BLaER1 (cell line): ENCODE measurements at regions not wholly inside any gene's neighbourhood (a gene's known extent, or its start where the extent isn't known, plus 50 kb on each side); places are given as distances from the start of the nearest gene placed in this dataset.

Experiments
- H3K27ac ChIP-seq: shearing (Covaris generic); formaldehyde crosslinking; 2 replicates; pipeline ENCODE4 v1.8.1; 2022
- H3K27me3 ChIP-seq: shearing (Covaris generic); formaldehyde crosslinking; 2 replicates; pipeline ENCODE4 v1.8.1; 2022
- H3K36me3 ChIP-seq: shearing (Covaris generic); formaldehyde crosslinking; 2 replicates; pipeline ENCODE4 v1.8.1; 2022
- H3K4me1 ChIP-seq: shearing (Covaris generic); formaldehyde crosslinking; 2 replicates; pipeline ENCODE4 v1.8.1; 2022
- H3K4me2 ChIP-seq: shearing (Covaris generic); formaldehyde crosslinking; 2 replicates; pipeline ENCODE4 v1.8.1; 2022
- H3K4me3 ChIP-seq: shearing (Covaris generic); formaldehyde crosslinking; 2 replicates; pipeline ENCODE4 v1.8.1; 2022
- H3K9ac ChIP-seq: shearing (Covaris generic); formaldehyde crosslinking; 2 replicates; pipeline ENCODE4 v1.8.1; 2022
- H3K9me3 ChIP-seq: shearing (Covaris generic); formaldehyde crosslinking; 2 replicates; pipeline ENCODE4 v1.8.1; 2022
- H4K20me1 ChIP-seq: shearing (Covaris generic); formaldehyde crosslinking; 2 replicates; pipeline ENCODE4 v1.8.1; 2022
- Cebpa-rat ChIP-seq: shearing (Covaris generic); IDR thresholded peaks from 2 replicates; pipeline ENCODE4 v1.8.1; 2022

GRCh38 chr1:14487671-14488070 lies 110.8 kb upstream of the KAZN start:
- Histone ChIP-seq H3K4me1 (no peaks in the 10 kb centered on the region), H3K27ac (no peak overlapping the region), H3K4me2 (no peak overlapping the region), H3K27me3 (no peaks in the 10 kb centered on the region), H3K4me3 (no peak overlapping the region), H3K9ac (no peak overlapping the region), H4K20me1 (no peaks in the 10 kb centered on the region), H3K36me3 (no peaks in the 10 kb centered on the region), H3K9me3 (no peaks in the 10 kb centered on the region)
- no peak for TF ChIP-seq Cebpa-rat

- 0 out of 2 replicates have a peak, but pooled peaks cover under 1% of the 10 kb centered on the region for H3K4me1 ChIP-seq
- H3K9ac ChIP-seq = no peak overlapping the region
- no peaks in the 10 kb centered on the region for H3K9me3 ChIP-seq
- no peak overlapping the region for H3K27ac ChIP-seq
- no peaks in the 10 kb centered on the region for H3K36me3 ChIP-seq
- H4K20me1 ChIP-seq = no peaks in the 10 kb centered on the region
- no peak overlapping the region for H3K4me3 ChIP-seq
- H3K4me2 ChIP-seq = no peak overlapping the region
- no peak for TF ChIP-seq Cebpa-rat
- no peaks in the 10 kb centered on the region for H3K27me3 ChIP-seq
Measured at GRCh38 chr1:14494911-14495310, 103.6 kb upstream of the KAZN start.

- no peaks in the 10 kb centered on the region for H3K36me3 ChIP-seq
- no peaks in the 10 kb centered on the region for H3K9me3 ChIP-seq
- no peak overlapping the region for H3K27ac ChIP-seq
- no peak for TF ChIP-seq Cebpa-rat
- H3K27me3 ChIP-seq = no peaks in the 10 kb centered on the region
- no peak overlapping the region for H3K4me2 ChIP-seq
- no peaks in the 10 kb centered on the region for H4K20me1 ChIP-seq
- H3K4me3 ChIP-seq = no peak overlapping the region
- no peak overlapping the region for H3K9ac ChIP-seq
- 0 out of 2 replicates have a peak, but pooled peaks cover 4% of the 10 kb centered on the region for H3K4me1 ChIP-seq
Measured at GRCh38 chr1:14495381-14495780, 103.1 kb upstream of the KAZN start.

- H3K4me1 ChIP-seq = 0 out of 2 replicates have a peak, but pooled peaks cover 4% of the 10 kb centered on the region
- H3K36me3 ChIP-seq = no peaks in the 10 kb centered on the region
- no peak overlapping the region for H3K4me3 ChIP-seq
- H3K4me2 ChIP-seq = no peak overlapping the region
- H3K9me3 ChIP-seq = no peaks in the 10 kb centered on the region
- no peak overlapping the region for H3K9ac ChIP-seq
- no peak for TF ChIP-seq Cebpa-rat
- H4K20me1 ChIP-seq = no peaks in the 10 kb centered on the region
- no peak overlapping the region for H3K27ac ChIP-seq
- H3K27me3 ChIP-seq = no peaks in the 10 kb centered on the region
Measured at GRCh38 chr1:14495996-14496395, 102.5 kb upstream of the KAZN start.

- no peak overlapping the region for H3K27ac ChIP-seq
- no peaks in the 10 kb centered on the region for H3K9me3 ChIP-seq
- H3K4me3 ChIP-seq = no peak overlapping the region
- no peaks in the 10 kb centered on the region for H3K27me3 ChIP-seq
- no peak overlapping the region for H3K4me2 ChIP-seq
- TF ChIP-seq Cebpa-rat = no peak
- no peaks in the 10 kb centered on the region for H3K36me3 ChIP-seq
- H4K20me1 ChIP-seq = no peaks in the 10 kb centered on the region
- H3K4me1 ChIP-seq = 0 out of 2 replicates have a peak, but pooled peaks cover 4% of the 10 kb centered on the region
- no peak overlapping the region for H3K9ac ChIP-seq
Measured at GRCh38 chr1:14498839-14499238, 99.6 kb upstream of the KAZN start.

GRCh38 chr1:14499312-14500040 lies 99.0 kb upstream of the KAZN start:
- Histone ChIP-seq H3K4me1 (0 out of 2 replicates have a peak, but pooled peaks cover 4% of the 10 kb centered on the region), H3K4me3 (no peak overlapping the region), H3K4me2 (no peak overlapping the region), H3K36me3 (no peaks in the 10 kb centered on the region), H3K27ac (no peak overlapping the region), H3K27me3 (no peaks in the 10 kb centered on the region), H3K9me3 (no peaks in the 10 kb centered on the region), H4K20me1 (no peaks in the 10 kb centered on the region), H3K9ac (no peak overlapping the region)
- no peak for TF ChIP-seq Cebpa-rat

- no peaks in the 10 kb centered on the region for H3K27me3 ChIP-seq
- TF ChIP-seq Cebpa-rat = no peak
- H3K4me2 ChIP-seq = no peak overlapping the region
- H3K9ac ChIP-seq = no peak overlapping the region
- 0 out of 2 replicates have a peak, but pooled peaks cover 4% of the 10 kb centered on the region for H3K4me1 ChIP-seq
- H3K4me3 ChIP-seq = no peak overlapping the region
- no peak overlapping the region for H3K27ac ChIP-seq
- no peaks in the 10 kb centered on the region for H3K36me3 ChIP-seq
- no peaks in the 10 kb centered on the region for H3K9me3 ChIP-seq
- no peaks in the 10 kb centered on the region for H4K20me1 ChIP-seq
Measured at GRCh38 chr1:14500041-14500440, 98.4 kb upstream of the KAZN start.

- H4K20me1 ChIP-seq = no peaks in the 10 kb centered on the region
- H3K9ac ChIP-seq = no peak overlapping the region
- no peak overlapping the region for H3K4me2 ChIP-seq
- no peak overlapping the region for H3K4me3 ChIP-seq
- H3K27ac ChIP-seq = no peak overlapping the region
- H3K9me3 ChIP-seq = no peaks in the 10 kb centered on the region
- H3K4me1 ChIP-seq = 0 out of 2 replicates have a peak, but pooled peaks cover 4% of the 10 kb centered on the region
- H3K36me3 ChIP-seq = no peaks in the 10 kb centered on the region
- no peak for TF ChIP-seq Cebpa-rat
- no peaks in the 10 kb centered on the region for H3K27me3 ChIP-seq
Measured at GRCh38 chr1:14500912-14501311, 97.6 kb upstream of the KAZN start.

- Histone ChIP-seq H3K27ac (no peak overlapping the region), H3K36me3 (no peaks in the 10 kb centered on the region), H3K9me3 (no peaks in the 10 kb centered on the region), H4K20me1 (no peaks in the 10 kb centered on the region), H3K4me3 (no peak overlapping the region), H3K9ac (no peak overlapping the region), H3K4me1 (0 out of 2 replicates have a peak, but pooled peaks cover 4% of the 10 kb centered on the region), H3K27me3 (no peaks in the 10 kb centered on the region), H3K4me2 (no peak overlapping the region)
- TF ChIP-seq Cebpa-rat = no peak
Measured at GRCh38 chr1:14504517-14504916, 94.0 kb upstream of the KAZN start.

GRCh38 chr1:14506471-14507255 lies 91.8 kb upstream of the KAZN start:
- Histone ChIP-seq H3K9ac (no peak overlapping the region), H3K36me3 (no peaks in the 10 kb centered on the region), H3K4me2 (no peak overlapping the region), H3K9me3 (no peaks in the 10 kb centered on the region), H4K20me1 (no peaks in the 10 kb centered on the region), H3K4me1 (no peaks in the 10 kb centered on the region), H3K4me3 (no peak overlapping the region), H3K27ac (no peak overlapping the region), H3K27me3 (no peaks in the 10 kb centered on the region)
- no peak for TF ChIP-seq Cebpa-rat
